Ramos (cell line): ENCODE measurements at regions not wholly inside any gene's neighbourhood (a gene's known extent, or its start where the extent isn't known, plus 50 kb on each side); places are given as distances from the start of the nearest gene placed in this dataset.
"Not testable (repeated sequence)": the region's sequence is repeated elsewhere in the genome, so short reads cannot be mapped to it uniquely, and the experiment has no call there.

Experiments
- in situ Hi-C: fragments of 300-500 bp; cut with MboI; formaldehyde crosslinking; loops from one replicate; pipeline ENCODE4 v1.14.3; 2022; ENCODE audit warnings: low sequenced_read_pairs; ENCODE audit not compliant: unreplicated experiment

DNA sequence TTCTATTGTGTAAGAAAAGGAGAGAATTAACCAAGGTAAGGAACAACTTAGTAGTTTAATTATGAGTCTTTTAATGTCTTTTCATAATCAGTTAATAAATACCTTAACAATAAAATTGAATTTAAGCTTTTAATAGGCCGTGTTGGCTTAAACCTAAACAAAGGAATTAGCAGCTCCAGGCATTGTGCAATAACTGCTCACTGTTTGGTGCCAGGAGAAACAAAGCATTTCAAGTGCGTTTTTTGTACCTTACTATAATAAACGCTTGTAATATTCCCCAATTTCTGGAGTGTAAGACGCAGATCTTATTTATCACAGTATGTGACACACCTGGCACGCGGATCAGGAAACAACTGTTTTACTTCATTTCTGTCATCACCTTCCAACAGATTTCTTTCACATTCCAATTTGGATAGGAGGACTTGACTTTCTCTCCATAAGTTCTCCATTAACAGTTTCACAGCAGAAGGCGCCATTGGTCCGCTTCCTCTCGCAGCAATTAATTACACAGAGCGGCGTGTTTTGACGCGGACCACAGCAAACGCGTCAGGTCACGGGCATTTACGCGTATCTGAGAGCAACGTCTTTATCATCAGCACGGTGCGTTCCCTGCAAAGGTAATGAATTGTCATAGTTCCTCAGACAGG is 335.8 kb upstream of the NT5E start:
- in situ Hi-C loops = no loop called here

DNA sequence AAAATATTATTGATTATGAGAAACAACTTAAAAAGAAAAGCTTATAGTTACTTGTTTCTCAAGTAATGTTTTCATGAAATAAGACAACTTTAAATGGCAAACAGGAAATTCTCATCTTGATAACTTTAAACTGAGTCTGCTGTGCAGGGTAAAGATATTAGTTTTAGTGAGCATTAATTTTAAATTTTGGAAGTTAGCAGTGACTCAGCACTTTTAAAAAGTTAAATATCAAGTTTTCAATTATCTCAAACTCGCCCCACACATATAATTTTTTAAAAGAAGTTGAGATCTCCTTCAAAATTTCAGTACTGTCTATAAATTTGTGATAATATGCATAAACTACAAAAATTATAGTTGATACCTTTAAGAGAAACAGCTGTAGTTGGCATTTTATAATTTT is 337.3 kb upstream of the NT5E start:
- in situ Hi-C loops = no loop called here

- in situ Hi-C loops = no loop called here
Observed at GRCh38 chr6:85111481-85112011, 338.3 kb upstream of the NT5E start.

DNA sequence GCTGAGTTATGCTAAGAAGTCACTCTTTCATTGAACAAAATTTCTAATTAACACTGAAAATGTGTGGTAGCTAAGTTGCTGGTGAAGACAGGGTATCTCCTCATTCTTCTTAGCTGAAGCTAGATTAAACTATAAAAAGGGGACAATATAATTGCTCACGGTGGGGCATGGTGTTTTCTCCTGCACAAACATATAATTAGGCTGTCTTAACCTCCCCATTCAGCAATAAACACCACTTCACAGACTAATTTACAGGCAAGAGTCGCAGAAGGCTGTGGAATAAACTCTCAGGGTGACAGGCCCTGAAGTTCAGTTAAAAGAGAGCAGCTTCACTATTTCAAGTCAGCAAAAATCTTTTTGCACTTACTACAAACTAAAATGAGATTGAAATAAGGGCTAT is 338.9 kb upstream of the NT5E start:
- in situ Hi-C loops = no loop called here

DNA sequence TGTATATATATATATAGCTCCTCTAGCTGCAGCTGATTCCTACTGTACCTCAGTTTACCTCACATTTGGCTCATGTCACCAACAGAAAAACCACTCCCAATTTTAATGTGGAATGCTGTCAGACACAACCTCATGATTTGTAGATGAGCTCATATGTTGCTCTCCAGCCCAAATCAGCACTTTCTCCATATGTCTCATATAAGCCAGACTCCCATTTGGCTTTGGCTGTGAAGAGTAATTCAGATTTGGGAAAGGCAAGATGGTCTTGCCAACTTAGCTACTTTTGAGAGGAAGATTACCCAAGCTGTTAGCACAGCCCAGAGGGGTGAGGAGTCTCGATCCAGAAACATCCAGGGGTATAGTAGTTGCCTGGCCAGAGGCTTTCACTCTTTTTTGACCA is 342.2 kb upstream of the NT5E start:
- in situ Hi-C loops = no loop called here

- in situ Hi-C loops = no loop called here
Observed at GRCh38 chr6:85096976-85097375, 332.6 kb upstream of the TBX18 start.

- in situ Hi-C loops = no loop called here
Observed at GRCh38 chr6:85092226-85092625, 327.8 kb upstream of the TBX18 start.

GRCh38 chr6:85089255-85089654 is 324.9 kb upstream of the TBX18 start:
- in situ Hi-C loops = no loop called here

GRCh38 chr6:85085875-85086274 is 321.5 kb upstream of the TBX18 start:
- in situ Hi-C loops = no loop called here

DNA sequence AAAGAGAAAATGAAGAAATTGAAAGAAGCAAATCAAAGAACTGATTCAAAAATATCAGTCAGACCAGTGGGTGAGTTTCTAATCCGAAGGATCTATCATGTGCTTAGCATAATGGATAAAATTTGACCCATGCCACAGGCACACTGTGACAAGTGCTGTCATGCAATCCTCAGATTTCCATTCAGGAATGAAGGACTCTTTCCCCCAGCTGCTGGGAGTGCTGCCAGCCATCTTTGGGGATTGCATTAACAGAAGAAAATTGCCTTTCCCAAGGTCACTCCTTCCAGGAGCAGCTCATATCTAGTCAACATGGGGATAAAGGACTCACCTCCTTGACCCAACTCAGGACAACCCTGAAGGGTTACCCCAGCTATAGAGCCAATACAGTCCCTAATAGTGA is 316.7 kb upstream of the TBX18 start:
- in situ Hi-C loops = no loop called here

DNA sequence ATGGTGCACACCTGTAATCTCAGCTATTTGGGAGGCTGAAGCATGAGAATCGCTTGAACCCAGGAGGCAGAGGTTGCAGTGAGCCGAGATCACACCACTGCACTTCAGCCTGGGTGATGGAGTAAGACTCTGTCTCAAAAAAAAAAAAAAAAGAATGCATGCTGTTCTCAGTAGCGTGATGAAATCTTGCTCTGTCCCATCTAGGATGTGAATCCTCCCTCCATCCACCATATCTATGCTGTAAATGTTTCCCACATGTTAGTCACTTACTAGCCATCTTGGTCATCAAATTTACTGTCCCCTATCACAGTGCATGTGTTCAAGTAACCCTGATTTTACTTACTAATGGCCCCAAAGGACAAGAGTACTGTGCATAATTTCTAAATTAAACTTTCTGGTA is 315.4 kb upstream of the TBX18 start:
- in situ Hi-C loops = no loop called here

DNA sequence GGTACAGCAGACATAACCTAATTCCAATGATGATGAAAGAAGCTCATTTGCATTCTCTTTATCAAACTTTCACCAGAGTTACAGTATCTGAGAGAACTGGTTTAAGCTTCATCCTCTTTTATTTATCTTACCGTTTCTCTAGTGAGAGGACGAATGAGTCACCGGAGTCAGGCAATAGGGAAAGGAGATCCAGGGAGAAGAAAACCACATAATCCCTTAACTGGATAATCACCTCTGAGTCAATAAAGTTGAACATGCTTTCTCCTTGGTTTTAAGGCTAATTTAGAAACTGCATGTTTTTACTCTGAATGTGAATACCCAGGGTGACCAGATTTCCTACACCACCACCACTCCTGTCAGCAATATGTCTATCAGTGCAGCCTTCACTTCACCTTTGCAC is 313.7 kb upstream of the TBX18 start:
- in situ Hi-C loops = no loop called here

GRCh38 chr6:85077098-85077497 is 312.7 kb upstream of the TBX18 start:
- in situ Hi-C loops = no loop called here

GRCh38 chr6:85071845-85072244 is 307.4 kb upstream of the TBX18 start:
- in situ Hi-C loops = not testable (repeated sequence)

GRCh38 chr6:85069577-85069976 is 305.2 kb upstream of the TBX18 start:
- in situ Hi-C loops = no loop called here

DNA sequence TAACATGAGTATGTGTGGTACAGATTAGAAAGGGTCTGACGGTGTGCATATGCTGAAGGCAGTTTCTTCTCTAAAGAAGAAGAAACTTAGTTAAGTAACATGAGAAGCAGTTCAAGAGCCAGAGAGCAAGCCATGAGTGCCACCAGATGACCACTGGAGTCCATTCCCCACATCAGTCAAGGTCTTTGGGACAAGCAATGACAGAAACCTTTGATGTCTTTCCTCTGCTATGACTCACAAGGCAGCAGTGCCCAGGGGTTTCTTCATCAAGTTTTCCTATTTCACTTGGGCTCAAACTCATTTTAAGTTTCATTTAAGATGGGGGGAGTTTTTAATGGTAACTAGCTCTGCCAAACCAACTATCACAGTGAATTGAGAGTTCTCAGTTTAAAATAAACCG is 303.8 kb upstream of the TBX18 start:
- in situ Hi-C loops = no loop called here

GRCh38 chr6:85066266-85066665 is 301.9 kb upstream of the TBX18 start:
- in situ Hi-C loops = no loop called here

GRCh38 chr6:85065831-85066230 is 301.4 kb upstream of the TBX18 start:
- in situ Hi-C loops = no loop called here

GRCh38 chr6:85063611-85064010 is 299.2 kb upstream of the TBX18 start:
- in situ Hi-C loops = no loop called here

GRCh38 chr6:85062884-85063283 is 298.5 kb upstream of the TBX18 start:
- in situ Hi-C loops = no loop called here

- in situ Hi-C loops = no loop called here
Observed at GRCh38 chr6:85058806-85059205, 294.4 kb upstream of the TBX18 start.

GRCh38 chr6:85050149-85050548 is 285.8 kb upstream of the TBX18 start:
- in situ Hi-C loops = no loop called here

DNA sequence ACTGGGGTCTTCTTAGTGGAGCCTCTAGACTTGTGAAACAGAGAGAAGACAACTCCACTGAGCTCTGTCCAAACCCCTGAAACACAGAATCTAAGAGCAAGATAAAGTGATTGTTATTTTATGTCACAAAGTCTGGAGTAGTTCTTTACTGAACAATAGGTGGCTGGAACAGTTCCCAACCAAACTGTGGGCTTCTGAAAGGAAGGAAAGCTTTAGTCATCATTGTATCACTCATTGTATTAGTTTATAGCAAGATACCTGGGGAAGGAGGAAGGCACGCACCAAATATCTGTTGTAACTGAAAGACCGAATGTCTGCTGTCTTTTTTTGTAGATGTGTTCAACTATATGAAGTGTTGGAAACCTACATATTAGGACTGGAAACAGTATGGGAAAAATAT is 284.9 kb upstream of the TBX18 start:
- in situ Hi-C loops = no loop called here
